ENCODE measurements at regions not wholly inside any gene's neighbourhood (a gene's known extent, or its start where the extent isn't known, plus 50 kb on each side); places are given as distances from the start of the nearest gene placed in this dataset.

DNA sequence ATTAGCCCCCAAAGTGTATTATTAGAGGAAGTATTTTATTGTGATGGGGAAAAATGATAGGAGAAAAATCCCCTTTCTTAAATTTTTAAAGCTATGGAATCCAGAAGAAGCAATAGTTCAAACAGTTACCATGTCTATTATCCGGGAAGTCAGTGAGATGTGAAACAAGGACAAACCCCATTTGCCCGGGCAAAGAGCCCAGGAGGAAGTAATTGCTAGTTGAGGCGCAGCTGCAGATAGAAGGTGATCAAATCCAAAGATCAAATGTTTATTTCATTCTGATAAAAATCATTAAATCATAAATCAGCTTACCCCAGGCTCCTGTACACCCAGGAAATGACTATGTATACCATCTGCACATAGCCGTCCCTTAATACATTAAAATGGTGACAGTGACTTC is 204.0 kb upstream of the CRBN start:
- TF ChIP-seq, protein P1, sequence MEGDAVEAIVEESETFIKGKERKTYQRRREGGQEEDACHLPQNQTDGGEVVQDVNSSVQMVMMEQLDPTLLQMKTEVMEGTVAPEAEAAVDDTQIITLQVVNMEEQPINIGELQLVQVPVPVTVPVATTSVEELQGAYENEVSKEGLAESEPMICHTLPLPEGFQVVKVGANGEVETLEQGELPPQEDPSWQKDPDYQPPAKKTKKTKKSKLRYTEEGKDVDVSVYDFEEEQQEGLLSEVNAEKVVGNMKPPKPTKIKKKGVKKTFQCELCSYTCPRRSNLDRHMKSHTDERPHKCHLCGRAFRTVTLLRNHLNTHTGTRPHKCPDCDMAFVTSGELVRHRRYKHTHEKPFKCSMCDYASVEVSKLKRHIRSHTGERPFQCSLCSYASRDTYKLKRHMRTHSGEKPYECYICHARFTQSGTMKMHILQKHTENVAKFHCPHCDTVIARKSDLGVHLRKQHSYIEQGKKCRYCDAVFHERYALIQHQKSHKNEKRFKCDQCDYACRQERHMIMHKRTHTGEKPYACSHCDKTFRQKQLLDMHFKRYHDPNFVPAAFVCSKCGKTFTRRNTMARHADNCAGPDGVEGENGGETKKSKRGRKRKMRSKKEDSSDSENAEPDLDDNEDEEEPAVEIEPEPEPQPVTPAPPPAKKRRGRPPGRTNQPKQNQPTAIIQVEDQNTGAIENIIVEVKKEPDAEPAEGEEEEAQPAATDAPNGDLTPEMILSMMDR (IDR thresholded peaks at IDR 0.05), result no peak
- no peak for TF ChIP-seq POLR2A (IDR thresholded peaks at IDR 0.05)
